ENCODE measurements at regions not wholly inside any gene's neighbourhood (a gene's known extent, or its start where the extent isn't known, plus 50 kb on each side); places are given as distances from the start of the nearest gene placed in this dataset.

DNA sequence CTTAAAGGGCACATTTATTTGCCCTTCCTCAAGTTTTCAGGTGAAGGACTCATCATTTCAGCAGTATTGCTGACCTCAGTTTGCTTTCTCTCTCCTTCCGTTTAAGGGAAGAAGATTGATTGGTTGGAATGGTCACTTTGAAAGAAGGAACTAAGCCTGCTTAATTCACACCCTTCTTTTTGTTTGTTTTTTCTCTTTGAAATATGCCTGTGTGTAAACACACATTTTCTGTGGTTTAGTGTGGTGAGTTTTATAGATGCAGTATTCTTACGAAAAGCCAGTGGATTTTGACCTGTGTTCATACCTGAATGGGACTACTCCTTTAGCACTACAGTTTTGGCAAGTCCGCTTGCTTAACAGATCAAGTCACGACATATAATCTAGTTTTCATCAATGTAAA, 548.8 kb upstream of the EPHA7 start:
- Histone ChIP-seq H3K4me1 (no peaks in the 10 kb centered on the region), H3K36me3 (no peaks in the 10 kb centered on the region), H3K27me3 (no peaks in the 10 kb centered on the region), H3K4me3 (no peak overlapping the region), H3K27ac (no peak overlapping the region), H3K9me3 (no peaks in the 10 kb centered on the region)
- ATAC-seq (no peak), DNase-seq (no peak)
- no peak for TF ChIP-seq POLR2A (IDR thresholded peaks at IDR 0.05)
- TF ChIP-seq, protein P1, sequence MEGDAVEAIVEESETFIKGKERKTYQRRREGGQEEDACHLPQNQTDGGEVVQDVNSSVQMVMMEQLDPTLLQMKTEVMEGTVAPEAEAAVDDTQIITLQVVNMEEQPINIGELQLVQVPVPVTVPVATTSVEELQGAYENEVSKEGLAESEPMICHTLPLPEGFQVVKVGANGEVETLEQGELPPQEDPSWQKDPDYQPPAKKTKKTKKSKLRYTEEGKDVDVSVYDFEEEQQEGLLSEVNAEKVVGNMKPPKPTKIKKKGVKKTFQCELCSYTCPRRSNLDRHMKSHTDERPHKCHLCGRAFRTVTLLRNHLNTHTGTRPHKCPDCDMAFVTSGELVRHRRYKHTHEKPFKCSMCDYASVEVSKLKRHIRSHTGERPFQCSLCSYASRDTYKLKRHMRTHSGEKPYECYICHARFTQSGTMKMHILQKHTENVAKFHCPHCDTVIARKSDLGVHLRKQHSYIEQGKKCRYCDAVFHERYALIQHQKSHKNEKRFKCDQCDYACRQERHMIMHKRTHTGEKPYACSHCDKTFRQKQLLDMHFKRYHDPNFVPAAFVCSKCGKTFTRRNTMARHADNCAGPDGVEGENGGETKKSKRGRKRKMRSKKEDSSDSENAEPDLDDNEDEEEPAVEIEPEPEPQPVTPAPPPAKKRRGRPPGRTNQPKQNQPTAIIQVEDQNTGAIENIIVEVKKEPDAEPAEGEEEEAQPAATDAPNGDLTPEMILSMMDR (IDR thresholded peaks at IDR 0.05 in 4 of 5, conservative IDR thresholded peaks at IDR 0.05 in 1 of 5), result no peak
- in situ Hi-C loops (cut with MboI; ENCODE audit: low sequenced_read_pairs in 4 of 4) (no loop called here), intact Hi-C loops (cut with DNase I; ENCODE audit: low total_unique reads) (no loop called here)

DNA sequence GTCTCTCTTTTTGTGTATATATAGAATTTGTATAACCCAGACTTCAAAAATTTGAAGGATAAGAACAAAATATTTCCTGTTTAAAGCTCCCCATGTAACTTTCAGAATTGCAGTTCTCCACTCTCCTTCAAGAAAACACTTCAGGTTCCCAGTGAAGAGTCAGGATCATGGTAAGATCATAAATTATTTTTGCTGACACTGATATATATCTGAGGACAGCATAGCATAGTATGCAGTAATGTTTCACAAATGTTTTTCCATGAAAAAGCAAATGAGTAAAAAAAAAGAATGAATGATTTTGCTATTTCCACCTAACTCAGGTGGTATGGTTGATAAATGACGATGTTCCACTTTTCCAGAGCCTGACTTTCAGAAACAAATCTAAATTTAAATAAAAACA, 545.6 kb upstream of the EPHA7 start:
- ATAC-seq, result no peak
- no peak overlapping the region for H3K27ac ChIP-seq
- H3K4me1 ChIP-seq, result no peaks in the 10 kb centered on the region
- no peaks in the 10 kb centered on the region for H3K27me3 ChIP-seq
- H3K9me3 ChIP-seq, result no peaks in the 10 kb centered on the region
- H3K36me3 ChIP-seq, result no peaks in the 10 kb centered on the region
- TF ChIP-seq, protein P1 (IDR thresholded peaks at IDR 0.05 in 4 of 5, conservative IDR thresholded peaks at IDR 0.05 in 1 of 5), result no peak
- no peak for TF ChIP-seq POLR2A (IDR thresholded peaks at IDR 0.05)
- DNase-seq, result no peak
- in situ Hi-C loops (cut with MboI; ENCODE audit: low sequenced_read_pairs in 4 of 4) (no loop called here), intact Hi-C loops (cut with DNase I; ENCODE audit: low total_unique reads) (no loop called here)
- no peak overlapping the region for H3K4me3 ChIP-seq

- no peak for DNase-seq
- intact Hi-C loops (cut with DNase I; ENCODE audit: low total_unique reads), result no loop called here
Measured at GRCh38 chr6:93964321-93964720, 545.0 kb upstream of the EPHA7 start.

GRCh38 chr6:93962566-93962965, 543.2 kb upstream of the EPHA7 start:
- ATAC-seq, result no peak
- Histone ChIP-seq H3K27ac (no peak overlapping the region), H3K36me3 (no peaks in the 10 kb centered on the region), H3K4me3 (no peak overlapping the region), H3K4me1 (no peaks in the 10 kb centered on the region), H3K9me3 (no peaks in the 10 kb centered on the region), H3K27me3 (no peaks in the 10 kb centered on the region)
- in situ Hi-C loops (cut with MboI; ENCODE audit: low sequenced_read_pairs in 4 of 4) (no loop called here), intact Hi-C loops (cut with DNase I; ENCODE audit: low total_unique reads) (no loop called here)
- no peak for DNase-seq
- TF ChIP-seq POLR2A (IDR thresholded peaks at IDR 0.05), result no peak
- TF ChIP-seq, protein P1 (IDR thresholded peaks at IDR 0.05 in 4 of 5, conservative IDR thresholded peaks at IDR 0.05 in 1 of 5), result no peak

More at GRCh38 chr6:93964321-93964720, 545.0 kb upstream of the EPHA7 start:
- no peaks in the 10 kb centered on the region for H3K4me1 ChIP-seq
- H3K9me3 ChIP-seq, result no peaks in the 10 kb centered on the region
- no peak for ATAC-seq
- TF ChIP-seq, protein P1 (IDR thresholded peaks at IDR 0.05 in 4 of 5, conservative IDR thresholded peaks at IDR 0.05 in 1 of 5), result no peak
- TF ChIP-seq POLR2A (IDR thresholded peaks at IDR 0.05), result no peak
- in situ Hi-C loops (cut with MboI; ENCODE audit: low sequenced_read_pairs in 4 of 4), result no loop called here
- no peak overlapping the region for H3K27ac ChIP-seq
- H3K4me3 ChIP-seq, result no peak overlapping the region
- no peaks in the 10 kb centered on the region for H3K36me3 ChIP-seq
- H3K27me3 ChIP-seq, result no peaks in the 10 kb centered on the region

DNA sequence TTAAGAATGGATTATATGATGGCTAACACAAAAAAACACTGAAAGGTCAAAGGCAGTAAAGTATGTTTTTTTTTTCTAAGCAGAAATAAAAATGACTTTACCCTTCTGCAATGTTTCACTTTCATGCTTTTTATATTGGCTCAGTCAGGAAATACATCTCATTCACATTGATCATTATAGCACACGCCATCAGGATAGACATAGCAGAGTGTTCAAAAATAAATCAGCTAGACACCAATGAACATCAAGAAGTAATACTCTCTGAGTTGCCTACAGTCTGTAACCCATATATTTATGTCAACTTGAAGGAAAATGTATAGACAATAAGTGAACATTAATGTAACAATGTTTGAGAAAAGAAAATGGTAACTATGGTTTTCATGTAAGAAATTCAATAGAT, 535.2 kb upstream of the EPHA7 start:
- DNase-seq (no peak), ATAC-seq (no peak)
- intact Hi-C loops (cut with DNase I; ENCODE audit: low total_unique reads), result no loop called here
- in situ Hi-C loops (cut with MboI; ENCODE audit: low sequenced_read_pairs in 4 of 4), result no loop called here
- no peaks in the 10 kb centered on the region for H3K27me3 ChIP-seq
- H3K4me3 ChIP-seq, result no peak overlapping the region
- H3K4me1 ChIP-seq, result no peaks in the 10 kb centered on the region
- no peak overlapping the region for H3K27ac ChIP-seq
- no peaks in the 10 kb centered on the region for H3K36me3 ChIP-seq
- H3K9me3 ChIP-seq, result no peaks in the 10 kb centered on the region
- TF ChIP-seq POLR2A (IDR thresholded peaks at IDR 0.05), result no peak
- TF ChIP-seq, protein P1 (IDR thresholded peaks at IDR 0.05 in 4 of 5, conservative IDR thresholded peaks at IDR 0.05 in 1 of 5), result no peak

Measured in gastrocnemius medialis (tissue), 4 donors.